HG02759 (cell line): ENCODE measurements at regions not wholly inside any gene's neighbourhood (a gene's known extent, or its start where the extent isn't known, plus 50 kb on each side); places are given as distances from the start of the nearest gene placed in this dataset.
A peak's percentile ranks its signal among the peaks of the same experiment; 100 is the strongest.

Experiments
- ATAC-seq: cut with Tn5 transposase; IDR thresholded peaks from one replicate; pipeline ENCODE4 v1.9.1; 2021; ENCODE audit warnings: mild to moderate bottlenecking, moderate library complexity; ENCODE audit not compliant: unreplicated experiment

GRCh38 chr4:140250989-140251552 is 97.1 kb upstream of the MAML3 start:
- no peak for ATAC-seq

GRCh38 chr4:140249351-140249750 is 95.4 kb upstream of the MAML3 start:
- ATAC-seq = no peak

- no peak for ATAC-seq
Observed at GRCh38 chr4:140247237-140247636, 93.3 kb upstream of the MAML3 start.

GRCh38 chr4:140246216-140246615 is 92.2 kb upstream of the MAML3 start:
- no peak for ATAC-seq

- ATAC-seq = no peak
Observed at GRCh38 chr4:140244328-140244727, 90.3 kb upstream of the MAML3 start.

GRCh38 chr4:140243278-140243753 is 89.3 kb upstream of the MAML3 start:
- ATAC-seq = peak; percentile 88

- peak; percentile 49 for ATAC-seq
Observed at GRCh38 chr4:140242357-140243277, 88.6 kb upstream of the MAML3 start.

- no peak for ATAC-seq
Observed at GRCh38 chr4:140240237-140240636, 86.3 kb upstream of the MAML3 start.

- ATAC-seq = no peak
Observed at GRCh38 chr4:140239311-140239710, 85.3 kb upstream of the MAML3 start.

- ATAC-seq = no peak
Observed at GRCh38 chr4:140238351-140239056, 84.5 kb upstream of the MAML3 start.

GRCh38 chr4:140237616-140238350 is 83.8 kb upstream of the MAML3 start:
- ATAC-seq = no peak

- no peak for ATAC-seq
Observed at GRCh38 chr4:140236654-140237169, 82.7 kb upstream of the MAML3 start.

- ATAC-seq = no peak
Observed at GRCh38 chr4:140234697-140235060, 80.7 kb upstream of the MAML3 start.

- ATAC-seq = no peak
Observed at GRCh38 chr4:140233791-140234696, 80.1 kb upstream of the MAML3 start.

- ATAC-seq = no peak
Observed at GRCh38 chr4:140229881-140230280, 75.9 kb upstream of the MAML3 start.

- no peak for ATAC-seq
Observed at GRCh38 chr4:140227286-140227685, 73.3 kb upstream of the MAML3 start.

- ATAC-seq = no peak
Observed at GRCh38 chr4:140223056-140223810, 69.2 kb upstream of the MAML3 start.

- ATAC-seq = no peak
Observed at GRCh38 chr4:140222171-140222570, 68.2 kb upstream of the MAML3 start.

GRCh38 chr4:140220058-140220457 is 66.1 kb upstream of the MAML3 start:
- ATAC-seq = no peak
